Transverse colon (tissue), 4 donors: ENCODE measurements at regions not wholly inside any gene's neighbourhood (a gene's known extent, or its start where the extent isn't known, plus 50 kb on each side); places are given as distances from the start of the nearest gene placed in this dataset.

Experiments
- DNase-seq: peaks from one replicate; pipeline ENCODE4 v3.0.0-alpha.2; 2019
- H3K27ac ChIP-seq, 4 donors: fragments of 200-600 bp; sonication (generic); 2 replicates each; pipeline ENCODE4 v1.5.1; 2016 to 2018; ENCODE audit warnings: inconsistent platforms in 4 of 4
- H3K27me3 ChIP-seq: fragments of 200-600 bp; sonication (generic); 2 replicates; pipeline ENCODE4 v1.5.1; 2017; ENCODE audit warnings: inconsistent platforms
- H3K36me3 ChIP-seq, 4 donors: fragments of 200-600 bp; sonication (generic); 2 replicates each; pipeline ENCODE4 v1.5.1; 2017 to 2019; ENCODE audit warnings: inconsistent platforms in 4 of 4
- H3K4me1 ChIP-seq, 4 donors: fragments of 200-600 bp; sonication (generic); 2 replicates each; pipeline ENCODE4 v1.5.1; 2017 to 2020; ENCODE audit warnings: inconsistent platforms in 4 of 4
- H3K4me3 ChIP-seq, 4 donors: fragments of 200-600 bp; sonication (generic); 1 replicate in 1 of 4; 2 replicates in 3 of 4; pipeline versions ENCODE4 v1.5.1 to v1.6.1; 2017 to 2019; ENCODE audit warnings: inconsistent platforms in 4 of 4
- H3K9me3 ChIP-seq, 2 donors: fragments of 200-600 bp; sonication (generic); 2 replicates each; pipeline ENCODE4 v1.5.1; 2017 to 2019; ENCODE audit warnings: inconsistent platforms in 2 of 2
- EP300 ChIP-seq: sonication (generic); formaldehyde crosslinking; IDR thresholded peaks from one replicate; pipeline ENCODE4 v1.6.1; 2017; ENCODE audit warnings: antibody characterized with exemption, low read depth
- POLR2A ChIP-seq: fragments of 450-650 bp; IDR thresholded peaks from one replicate; pipeline ENCODE4 v1.6.1; 2016; ENCODE audit warnings: antibody characterized with exemption, mild to moderate bottlenecking, moderate library complexity
- POLR2AphosphoS5 ChIP-seq, 3 donors: sonication (generic); formaldehyde crosslinking; IDR thresholded peaks; one replicate each; pipeline ENCODE4 v1.6.1; 2016; ENCODE audit warnings: antibody characterized with exemption in 3 of 3
- WGBS, 2 donors: methylation state at CpG; one replicate each; pipeline ENCODE4 v1.1.5; 2018; ENCODE audit warnings: low coverage in 1 of 2; 5-methylcytosine and 5-hydroxymethylcytosine counted together
- in situ Hi-C, 4 donors: fragments of 200-750 bp; cut with MboI; loops; one replicate each; pipeline versions ENCODE4 v1.15.0 to v1.15.1; 2017; ENCODE audit warnings: low sequenced_read_pairs in 3 of 4, low pct_ligation_motif_present in 1 of 4, low pct_unique_long_range_greater_than_20kb in 1 of 4
- intact Hi-C: fragments of 100-400 bp; cut with DNase I; formaldehyde crosslinking; loops from one replicate; pipeline ENCODE4 v1.15.1; 2023; ENCODE audit warnings: low total_unique reads
- TF ChIP-seq, protein P1 (sequence below), 5 experiments: fragments of 200-600 bp in 3 of 5; fragments of 450-650 bp in 2 of 5; sonication (generic) in 3 of 5; IDR thresholded peaks; 1 replicate in 2 of 5; 2 replicates in 3 of 5; pipeline ENCODE4 v1.5.1; 2016 to 2017; ENCODE audit warnings: antibody characterized with exemption in 5 of 5, inconsistent platforms in 3 of 5, mild to moderate bottlenecking in 2 of 5, moderate library complexity in 1 of 5

DNA sequence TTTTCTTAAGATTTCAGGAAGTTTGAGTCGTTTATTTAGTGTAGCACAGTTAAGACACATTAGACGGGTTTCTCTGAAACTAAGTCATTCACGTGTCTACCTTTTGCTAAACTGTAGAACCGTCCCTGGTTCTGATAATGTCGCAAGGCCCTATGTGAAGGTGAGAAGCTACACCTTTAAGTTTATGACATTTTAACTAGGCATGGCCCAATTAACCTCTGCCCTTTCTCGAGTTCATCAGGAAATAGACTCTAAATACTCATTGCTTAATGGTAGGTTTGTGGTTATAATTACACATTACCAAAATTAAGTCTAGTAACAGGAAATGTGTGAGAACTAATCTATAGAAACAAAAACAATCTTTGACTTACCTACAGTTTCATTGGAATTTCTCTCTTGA lies 126.6 kb upstream of the FZD8 start:
- H3K4me1 ChIP-seq, result peaks cover 0 to 35% (median 10%) of the 10 kb centered on the region in 4 donors
- H3K4me3 ChIP-seq, result no peak overlapping the region
- WGBS, 2 donors, result 45 to 46% methylated on average over 6 of the region's 6 CpGs
- TF ChIP-seq POLR2AphosphoS5 (IDR thresholded peaks at IDR 0.05) (no peak), EP300 (no peak), POLR2A (no peak)
- TF ChIP-seq, protein P1, sequence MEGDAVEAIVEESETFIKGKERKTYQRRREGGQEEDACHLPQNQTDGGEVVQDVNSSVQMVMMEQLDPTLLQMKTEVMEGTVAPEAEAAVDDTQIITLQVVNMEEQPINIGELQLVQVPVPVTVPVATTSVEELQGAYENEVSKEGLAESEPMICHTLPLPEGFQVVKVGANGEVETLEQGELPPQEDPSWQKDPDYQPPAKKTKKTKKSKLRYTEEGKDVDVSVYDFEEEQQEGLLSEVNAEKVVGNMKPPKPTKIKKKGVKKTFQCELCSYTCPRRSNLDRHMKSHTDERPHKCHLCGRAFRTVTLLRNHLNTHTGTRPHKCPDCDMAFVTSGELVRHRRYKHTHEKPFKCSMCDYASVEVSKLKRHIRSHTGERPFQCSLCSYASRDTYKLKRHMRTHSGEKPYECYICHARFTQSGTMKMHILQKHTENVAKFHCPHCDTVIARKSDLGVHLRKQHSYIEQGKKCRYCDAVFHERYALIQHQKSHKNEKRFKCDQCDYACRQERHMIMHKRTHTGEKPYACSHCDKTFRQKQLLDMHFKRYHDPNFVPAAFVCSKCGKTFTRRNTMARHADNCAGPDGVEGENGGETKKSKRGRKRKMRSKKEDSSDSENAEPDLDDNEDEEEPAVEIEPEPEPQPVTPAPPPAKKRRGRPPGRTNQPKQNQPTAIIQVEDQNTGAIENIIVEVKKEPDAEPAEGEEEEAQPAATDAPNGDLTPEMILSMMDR (IDR thresholded peaks at IDR 0.05), result no peak
- no peak overlapping the region for H3K27ac ChIP-seq
- intact Hi-C loops (no loop called here), in situ Hi-C loops (no loop called here)
- H3K27me3 ChIP-seq, result no peaks in the 10 kb centered on the region
- no peaks in the 10 kb centered on the region for H3K9me3 ChIP-seq
- no peaks in the 10 kb centered on the region for H3K36me3 ChIP-seq
- DNase-seq, result no peak

DNA sequence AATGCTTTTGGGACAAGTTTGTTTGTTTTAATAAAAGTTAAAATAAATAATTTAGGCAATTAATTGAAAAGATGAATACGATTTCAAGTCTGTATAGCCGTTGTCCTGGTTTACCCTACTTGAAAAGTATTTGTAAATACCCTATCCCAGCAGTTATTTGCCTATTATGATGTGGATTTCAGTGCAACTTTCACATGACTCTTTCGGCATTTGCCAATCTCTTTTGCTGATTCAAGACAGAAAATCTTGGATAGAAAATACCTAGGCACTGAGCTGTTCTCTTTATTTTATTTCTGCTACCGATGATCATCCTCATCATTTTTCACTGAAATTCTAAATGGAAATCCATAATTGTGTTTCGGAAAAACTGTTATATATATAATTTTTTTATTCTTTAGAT lies 125.9 kb upstream of the FZD8 start:
- H3K4me1 ChIP-seq, result peaks cover 0 to 35% (median 10%) of the 10 kb centered on the region in 4 donors
- DNase-seq, result no peak
- in situ Hi-C loops (no loop called here), intact Hi-C loops (no loop called here)
- no peak overlapping the region for H3K27ac ChIP-seq
- no peaks in the 10 kb centered on the region for H3K36me3 ChIP-seq
- no peaks in the 10 kb centered on the region for H3K9me3 ChIP-seq
- no peak overlapping the region for H3K4me3 ChIP-seq
- H3K27me3 ChIP-seq, result no peaks in the 10 kb centered on the region
- WGBS, 2 donors, result 78 to 86% methylated on average over 5 of the region's 5 CpGs
- TF ChIP-seq EP300 (no peak), POLR2A (no peak), POLR2AphosphoS5 (IDR thresholded peaks at IDR 0.05) (no peak)
- TF ChIP-seq, protein P1 (IDR thresholded peaks at IDR 0.05), result no peak

DNA sequence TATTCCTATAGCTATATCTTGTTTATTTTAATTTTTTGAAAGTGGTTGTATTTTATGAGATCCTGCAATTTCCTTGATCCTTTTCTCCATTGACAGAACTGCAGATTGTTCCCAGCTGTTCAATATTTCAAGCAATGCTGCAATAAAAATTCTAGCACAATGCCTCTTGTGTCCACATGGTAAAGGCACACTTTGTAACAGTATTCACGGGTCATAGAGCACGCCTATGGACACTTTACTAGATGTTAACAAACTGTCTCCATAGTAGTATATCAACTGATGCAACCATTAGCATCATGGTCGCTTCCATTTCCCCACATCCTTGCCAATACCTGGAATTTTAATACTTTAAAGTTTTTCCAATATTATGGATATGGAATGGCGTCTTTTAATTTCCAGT lies 123.9 kb upstream of the FZD8 start:
- Histone ChIP-seq H3K27me3 (no peaks in the 10 kb centered on the region), H3K27ac (peak overlapping the region in 1 of 4 donors; percentile 3), H3K4me1 (peaks cover 0 to 31% (median 8%) of the 10 kb centered on the region in 4 donors), H3K9me3 (no peaks in the 10 kb centered on the region), H3K36me3 (no peaks in the 10 kb centered on the region), H3K4me3 (no peak overlapping the region)
- TF ChIP-seq EP300, result no peak
- peak in 2 of 3 donors; percentile 19 to 38 for TF ChIP-seq POLR2AphosphoS5 (IDR thresholded peaks at IDR 0.05)
- intact Hi-C loops (no loop called here), in situ Hi-C loops (no loop called here)
- DNase-seq, result no peak
- WGBS, 2 donors, result 55 to 62% methylated on average over 4 of the region's 4 CpGs

DNA sequence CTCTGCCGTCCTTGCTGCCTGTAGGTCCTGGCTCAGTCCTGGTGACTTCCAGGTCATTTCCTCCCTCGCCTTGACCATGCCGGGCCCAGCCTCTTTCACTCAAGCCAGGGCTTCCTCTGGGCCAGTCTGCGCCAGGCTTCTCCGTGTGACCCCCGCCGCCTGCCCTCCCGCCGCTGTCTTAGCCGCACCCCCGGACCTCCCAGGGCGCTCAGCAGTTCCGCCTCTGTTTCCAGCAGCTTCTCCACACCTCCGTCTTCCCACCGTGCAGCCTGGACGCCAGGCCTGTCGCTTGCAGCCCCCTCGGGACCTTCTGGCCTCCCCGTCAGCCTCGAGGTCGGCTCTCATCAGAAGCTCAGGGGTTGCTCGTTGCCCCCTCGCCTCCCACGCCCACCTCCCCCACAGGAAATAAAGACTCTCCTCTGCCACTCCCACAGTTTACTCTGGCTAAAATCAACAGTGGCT lies 123.0 kb upstream of the FZD8 start:
- H3K9me3 ChIP-seq, result no peaks in the 10 kb centered on the region
- in situ Hi-C loops (no loop called here), intact Hi-C loops (no loop called here)
- peak overlapping the region in 2 of 4 donors; percentile 43 to 66 for H3K27ac ChIP-seq
- H3K27me3 ChIP-seq, result no peaks in the 10 kb centered on the region
- WGBS, 2 donors, result 34 to 50% methylated on average over 2 to 21 of the region's 24 CpGs
- DNase-seq, result peak; percentile 25
- no peak for TF ChIP-seq EP300
- TF ChIP-seq POLR2A, result no peak
- H3K4me1 ChIP-seq, result peaks cover 0 to 28% (median 7%) of the 10 kb centered on the region in 4 donors
- no peaks in the 10 kb centered on the region for H3K36me3 ChIP-seq
- peak overlapping the region in 2 of 4 donors; percentile 6 to 37 for H3K4me3 ChIP-seq

DNA sequence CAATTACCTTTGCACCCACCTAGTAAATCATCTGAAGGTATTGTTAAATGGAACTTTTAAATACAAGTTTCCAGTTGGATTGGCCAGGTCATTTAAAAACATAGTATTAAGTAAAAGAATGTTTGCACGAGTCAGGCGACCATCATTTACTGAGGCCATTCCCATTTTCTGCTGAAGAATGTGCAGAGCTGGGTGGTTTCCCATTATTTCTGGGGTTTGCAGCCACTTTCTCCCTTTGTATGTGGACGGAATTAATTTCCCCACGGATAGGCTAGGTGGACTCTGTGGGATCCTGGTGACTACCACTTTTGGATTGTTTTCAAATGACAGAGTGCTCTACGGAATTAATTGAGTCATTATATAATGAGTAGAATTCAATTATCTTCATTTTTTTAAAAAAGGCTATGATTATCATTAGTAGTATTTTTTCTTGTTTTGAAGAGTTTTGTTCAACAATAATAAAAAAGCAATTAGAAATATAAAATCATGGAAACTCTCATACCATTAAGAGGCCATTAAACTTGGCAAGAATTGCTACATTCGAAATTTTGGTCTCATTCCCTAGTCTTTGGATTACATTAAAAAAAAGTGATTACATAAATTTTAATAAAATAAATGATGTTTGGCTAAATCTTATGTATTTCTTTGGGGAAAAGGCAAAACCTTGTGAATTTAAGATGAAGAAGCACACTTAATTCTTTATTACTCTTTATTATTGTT lies 120.4 kb upstream of the FZD8 start:
- H3K27ac ChIP-seq, result no peak overlapping the region
- no peak overlapping the region for H3K4me3 ChIP-seq
- no peak for DNase-seq
- H3K27me3 ChIP-seq, result no peaks in the 10 kb centered on the region
- H3K9me3 ChIP-seq, result no peaks in the 10 kb centered on the region
- no peaks in the 10 kb centered on the region for H3K36me3 ChIP-seq
- peaks cover 0 to 13% (median 0%) of the 10 kb centered on the region in 4 donors for H3K4me1 ChIP-seq
- intact Hi-C loops (no loop called here), in situ Hi-C loops (no loop called here)
- WGBS, 2 donors, result 76 to 81% methylated on average over 4 to 6 of the region's 6 CpGs
- TF ChIP-seq POLR2AphosphoS5 (IDR thresholded peaks at IDR 0.05) (no peak), POLR2A (no peak), EP300 (no peak)
- TF ChIP-seq, protein P1 (IDR thresholded peaks at IDR 0.05), result no peak
